Mononuclear cell (primary cell): ENCODE measurements at regions not wholly inside any gene's neighbourhood (a gene's known extent, or its start where the extent isn't known, plus 50 kb on each side); places are given as distances from the start of the nearest gene placed in this dataset.

ENCODE experiments used
- H3K27me3 ChIP-seq: 2 replicates; pipeline ENCODE4 v1.6.0; 2011; ENCODE audit warnings: low read length, control low read depth; ENCODE audit not compliant: insufficient read depth
- H3K4me1 ChIP-seq: 2 replicates; pipeline ENCODE4 v1.5.1; 2011; ENCODE audit warnings: mild to moderate bottlenecking, low read length, control low read depth; ENCODE audit not compliant: insufficient read depth
- H3K4me3 ChIP-seq: 2 replicates; pipeline ENCODE4 v1.5.1; 2011; ENCODE audit warnings: mild to moderate bottlenecking, low read length, moderate library complexity
- H3K9me3 ChIP-seq: 2 replicates; pipeline ENCODE4 v1.5.1; 2011; ENCODE audit warnings: low read depth, mild to moderate bottlenecking, control low read depth, low read length

DNA sequence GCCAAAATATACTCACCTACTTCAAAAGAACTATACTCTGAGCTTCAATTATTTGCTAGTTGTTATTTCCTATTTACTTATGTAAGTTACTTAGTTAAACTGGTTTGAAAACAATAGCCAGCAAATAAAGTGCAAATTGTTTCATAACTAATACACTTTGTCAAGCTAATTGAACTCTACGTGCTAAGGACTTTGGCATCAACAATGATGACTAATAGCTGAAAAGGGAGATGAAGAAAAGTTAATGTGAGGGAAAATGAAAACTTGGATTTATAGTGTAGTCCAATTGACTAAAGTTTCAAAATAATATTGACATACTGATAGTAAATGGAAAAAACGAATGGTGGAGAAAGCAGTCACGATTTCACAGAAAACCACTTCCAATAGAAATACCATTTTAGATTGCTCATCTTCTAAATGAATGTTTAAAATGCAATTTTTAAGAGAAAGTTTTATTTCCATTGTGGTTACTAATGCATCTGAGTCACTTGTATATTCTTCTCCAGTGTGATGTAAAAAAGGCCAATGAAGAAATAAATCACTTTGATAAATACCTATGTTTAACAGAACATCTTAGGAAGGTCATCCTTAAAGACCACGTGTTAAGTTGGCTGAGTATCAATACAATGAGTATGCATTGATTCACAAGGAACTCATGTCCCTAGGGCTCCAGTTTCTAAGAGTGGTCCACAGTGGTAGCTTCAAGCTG, 455.2 kb downstream of the LTN1 start:
- Histone ChIP-seq H3K27me3 (peaks cover 3% of the 10 kb centered on the region), H3K4me1 (no peaks in the 10 kb centered on the region), H3K9me3 (no peaks in the 10 kb centered on the region), H3K4me3 (no peak overlapping the region)

DNA sequence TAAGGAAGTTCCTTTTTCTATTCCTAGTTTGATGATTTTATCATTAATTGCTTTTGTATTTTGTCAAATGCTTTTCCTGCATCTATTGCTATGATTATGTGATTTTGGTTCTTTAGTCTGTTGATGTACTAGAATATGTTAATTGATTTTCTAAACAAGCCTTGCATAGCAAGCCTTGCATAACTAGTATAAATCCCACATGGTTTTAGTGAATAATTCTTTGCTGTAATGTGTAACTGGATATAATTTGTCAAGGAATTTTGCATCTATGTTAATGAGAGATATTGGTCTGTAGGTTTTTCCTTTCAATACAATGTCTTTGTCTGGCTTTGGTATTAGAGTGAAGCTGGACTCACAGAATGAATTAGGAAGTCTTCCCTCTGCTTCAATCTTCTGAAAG, 460.2 kb downstream of the LTN1 start:
- Histone ChIP-seq H3K4me1 (no peaks in the 10 kb centered on the region), H3K27me3 (peaks cover 9% of the 10 kb centered on the region), H3K4me3 (no peak overlapping the region), H3K9me3 (no peaks in the 10 kb centered on the region)

GRCh38 chr21:28523367-28523766, 469.3 kb downstream of the LTN1 start:
- Histone ChIP-seq H3K4me1 (peaks cover 8% of the 10 kb centered on the region), H3K9me3 (no peaks in the 10 kb centered on the region), H3K27me3 (no peaks in the 10 kb centered on the region), H3K4me3 (no peak overlapping the region)

GRCh38 chr21:28522014-28522799, 470.5 kb downstream of the LTN1 start:
- Histone ChIP-seq H3K4me1 (peaks cover 8% of the 10 kb centered on the region), H3K27me3 (no peaks in the 10 kb centered on the region), H3K9me3 (no peaks in the 10 kb centered on the region), H3K4me3 (no peak overlapping the region)

- Histone ChIP-seq H3K9me3 (no peaks in the 10 kb centered on the region), H3K4me1 (peaks cover 8% of the 10 kb centered on the region)
Observed at GRCh38 chr21:28518630-28519029, 474.0 kb downstream of the LTN1 start.

GRCh38 chr21:28516991-28517592, 475.6 kb downstream of the LTN1 start:
- Histone ChIP-seq H3K4me3 (no peak overlapping the region), H3K9me3 (no peaks in the 10 kb centered on the region), H3K4me1 (peaks cover 4% of the 10 kb centered on the region), H3K27me3 (no peaks in the 10 kb centered on the region)

More at GRCh38 chr21:28518630-28519029, 474.0 kb downstream of the LTN1 start:
- H3K4me3 ChIP-seq, result no peak overlapping the region
- H3K27me3 ChIP-seq, result no peaks in the 10 kb centered on the region

DNA sequence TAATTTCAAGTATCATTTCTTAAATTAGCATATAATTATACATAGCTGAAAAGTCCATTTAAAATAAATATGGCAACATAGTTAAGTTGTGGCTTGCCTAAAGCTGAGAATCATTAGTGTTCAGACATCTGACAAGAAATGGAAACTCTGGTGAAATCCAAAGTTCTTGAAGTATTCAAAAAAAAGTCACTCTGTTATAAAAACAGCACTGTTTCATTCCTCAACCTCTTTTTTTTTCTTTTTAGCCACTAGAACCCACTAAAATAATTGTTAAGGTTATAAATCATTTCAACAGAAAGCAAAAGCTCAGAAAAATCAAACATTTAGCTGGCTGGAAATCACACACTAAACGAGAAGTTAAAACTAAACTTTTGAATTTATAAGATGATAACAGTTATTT, 476.7 kb downstream of the LTN1 start:
- H3K27me3 ChIP-seq, result no peaks in the 10 kb centered on the region
- H3K4me1 ChIP-seq, result no peaks in the 10 kb centered on the region
- no peak overlapping the region for H3K4me3 ChIP-seq
- H3K9me3 ChIP-seq, result no peaks in the 10 kb centered on the region

DNA sequence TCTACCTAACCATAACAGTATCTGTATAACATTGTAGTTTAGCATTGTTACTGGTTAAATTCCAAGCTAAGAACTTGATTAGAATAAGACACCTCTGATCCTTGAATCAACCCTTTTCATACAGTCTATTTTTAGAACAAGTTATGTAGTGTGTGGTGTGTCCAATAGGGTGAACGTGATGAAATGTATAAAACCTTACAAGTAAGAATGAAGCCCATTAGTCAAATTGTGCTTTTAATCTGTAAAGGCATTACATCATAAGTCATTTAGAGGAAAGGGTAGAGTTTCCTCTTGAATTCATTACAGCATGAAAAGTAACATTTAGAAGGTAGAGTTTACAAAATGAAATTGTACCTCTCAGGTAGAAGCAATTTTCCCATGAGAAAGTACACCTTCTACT, 479.2 kb downstream of the LTN1 start:
- Histone ChIP-seq H3K27me3 (no peaks in the 10 kb centered on the region), H3K4me1 (no peaks in the 10 kb centered on the region), H3K4me3 (no peak overlapping the region)

GRCh38 chr21:28509031-28509430, 483.6 kb downstream of the LTN1 start:
- Histone ChIP-seq H3K9me3 (no peaks in the 10 kb centered on the region), H3K4me3 (no peak overlapping the region), H3K4me1 (no peaks in the 10 kb centered on the region), H3K27me3 (no peaks in the 10 kb centered on the region)

More for the DNA sequence above, 479.2 kb downstream of the LTN1 start:
- H3K9me3 ChIP-seq, result no peaks in the 10 kb centered on the region

GRCh38 chr21:28508126-28508525, 484.6 kb downstream of the LTN1 start:
- H3K27me3 ChIP-seq, result no peaks in the 10 kb centered on the region
- no peaks in the 10 kb centered on the region for H3K4me1 ChIP-seq
- H3K4me3 ChIP-seq, result no peak overlapping the region
- no peaks in the 10 kb centered on the region for H3K9me3 ChIP-seq

DNA sequence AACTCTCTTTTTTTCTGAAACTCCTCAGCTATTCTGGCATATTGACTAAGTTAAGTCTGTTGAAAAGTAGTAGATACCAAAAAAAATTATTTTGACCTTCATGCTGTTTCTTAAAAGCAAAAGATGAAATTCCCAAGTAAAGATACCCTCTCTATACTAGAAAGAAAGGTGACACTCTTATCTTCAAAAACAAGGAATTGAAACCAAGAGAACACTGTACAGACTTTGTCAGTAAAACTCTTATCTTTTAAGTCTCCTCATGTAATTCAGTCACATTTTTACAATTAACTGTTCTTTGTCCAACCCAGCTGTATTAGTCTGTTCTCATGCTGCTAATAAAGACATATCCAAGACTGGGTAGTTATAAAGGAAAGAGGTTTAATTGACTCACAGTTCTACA, 496.2 kb downstream of the LTN1 start:
- Histone ChIP-seq H3K27me3 (no peaks in the 10 kb centered on the region), H3K4me1 (no peaks in the 10 kb centered on the region), H3K4me3 (no peak overlapping the region), H3K9me3 (no peaks in the 10 kb centered on the region)

DNA sequence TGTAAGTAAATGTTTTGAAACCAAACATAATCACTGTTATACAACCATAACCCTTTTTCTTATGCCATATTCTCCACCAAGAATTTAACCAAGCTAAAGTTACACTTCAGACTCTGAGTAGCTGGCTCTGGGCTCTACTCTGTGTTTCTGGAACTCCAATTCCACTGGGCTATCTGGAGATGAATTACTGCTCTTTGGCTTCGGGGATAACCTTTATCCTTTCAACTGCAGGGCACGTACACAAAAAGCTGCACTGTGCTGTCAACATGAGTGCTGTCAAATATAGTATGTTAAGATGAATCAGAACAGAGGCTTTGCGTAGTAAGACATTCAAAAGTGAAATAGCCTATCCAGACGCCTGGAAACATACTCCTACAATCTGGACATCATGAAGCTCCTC, 500.6 kb downstream of the LTN1 start:
- no peaks in the 10 kb centered on the region for H3K9me3 ChIP-seq
- H3K4me3 ChIP-seq, result no peak overlapping the region
- no peaks in the 10 kb centered on the region for H3K27me3 ChIP-seq
- no peaks in the 10 kb centered on the region for H3K4me1 ChIP-seq

DNA sequence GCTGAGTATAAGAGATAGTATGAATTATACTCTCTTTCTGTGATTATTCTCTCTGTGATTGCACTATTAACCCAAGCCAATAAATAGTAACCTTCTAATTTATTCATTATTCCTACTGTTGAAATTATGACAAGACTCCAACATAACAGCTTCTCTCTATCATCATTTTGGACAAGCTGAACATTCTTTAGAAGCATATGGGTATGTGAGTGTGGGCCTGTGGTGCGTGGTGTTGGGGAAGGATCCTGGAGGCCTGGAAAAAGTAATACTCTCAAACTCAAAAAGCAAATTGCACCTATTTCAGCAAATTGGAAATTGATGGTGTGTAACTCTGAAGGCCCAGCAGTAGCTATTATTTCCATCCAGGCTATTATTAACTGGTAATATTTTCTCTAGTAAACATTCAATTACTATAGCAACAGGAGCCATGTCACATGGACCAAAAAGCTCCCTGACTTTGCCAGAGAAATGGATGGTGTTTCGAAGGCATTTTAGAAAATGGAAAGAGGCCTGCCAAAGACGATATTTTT, 502.8 kb downstream of the LTN1 start:
- Histone ChIP-seq H3K4me3 (no peak overlapping the region), H3K27me3 (no peaks in the 10 kb centered on the region), H3K9me3 (no peaks in the 10 kb centered on the region), H3K4me1 (no peaks in the 10 kb centered on the region)

GRCh38 chr21:28489162-28489561, 503.5 kb downstream of the LTN1 start:
- Histone ChIP-seq H3K9me3 (no peaks in the 10 kb centered on the region), H3K27me3 (no peaks in the 10 kb centered on the region)

GRCh38 chr21:28487455-28488070, 505.1 kb downstream of the LTN1 start:
- H3K4me1 ChIP-seq, result no peaks in the 10 kb centered on the region
- no peak overlapping the region for H3K4me3 ChIP-seq
- H3K27me3 ChIP-seq, result no peaks in the 10 kb centered on the region
- H3K9me3 ChIP-seq, result no peaks in the 10 kb centered on the region

More at GRCh38 chr21:28489162-28489561, 503.5 kb downstream of the LTN1 start:
- H3K4me3 ChIP-seq, result no peak overlapping the region
- no peaks in the 10 kb centered on the region for H3K4me1 ChIP-seq
